ENCODE measurements at regions not wholly inside any gene's neighbourhood (a gene's known extent, or its start where the extent isn't known, plus 50 kb on each side); places are given as distances from the start of the nearest gene placed in this dataset.

DNA sequence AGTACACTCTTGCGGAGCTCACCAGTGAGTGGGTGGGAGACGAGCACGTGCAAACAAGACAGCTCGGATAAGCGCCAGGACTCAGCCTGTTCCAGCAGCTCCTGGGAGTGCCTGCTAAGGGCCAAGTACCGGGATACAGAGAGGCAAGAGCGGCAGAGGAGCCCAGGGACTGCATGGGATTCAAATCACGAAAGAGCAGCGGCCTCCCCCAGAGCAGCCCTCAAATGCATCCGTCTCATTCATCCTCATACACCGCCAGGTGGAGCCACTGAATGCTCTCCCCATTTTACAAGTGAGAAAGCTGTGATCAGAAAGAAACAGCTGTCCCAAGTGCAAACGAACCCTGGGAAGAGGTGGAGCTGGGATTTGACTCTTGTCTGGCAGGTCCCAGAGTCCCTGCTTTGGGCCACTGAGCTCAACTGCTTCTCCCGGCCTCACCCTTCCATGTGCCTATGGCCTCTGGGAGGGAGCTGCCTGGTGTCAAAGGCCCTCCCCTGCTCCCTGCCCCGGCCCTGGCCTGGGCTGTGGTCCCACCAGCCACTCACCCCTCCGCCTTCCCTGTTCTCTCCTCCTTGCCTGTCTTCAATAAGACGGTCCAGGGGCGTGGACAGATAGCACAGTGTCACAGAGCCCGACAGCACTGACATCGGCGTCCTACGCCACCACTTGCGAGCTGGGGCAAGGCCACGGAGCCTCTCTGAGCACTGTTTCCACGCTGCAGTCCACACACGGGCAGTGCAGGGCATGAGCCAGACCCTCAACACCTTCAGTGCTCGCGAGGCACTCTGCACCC lies 72.8 kb upstream of the TAF1B start:
- WGBS, 2 donors (ENCODE audit: low coverage in 1 of 2), result 60% methylated on average over 27 of the region's 27 CpGs; no CpG with 5 or more reads in 1 of the 2 donors
- no peaks in the 10 kb centered on the region for H3K9me3 ChIP-seq
- TF ChIP-seq EP300 (IDR thresholded peaks at IDR 0.05; ENCODE audit: low read depth), result no peak
- TF ChIP-seq, protein P1, sequence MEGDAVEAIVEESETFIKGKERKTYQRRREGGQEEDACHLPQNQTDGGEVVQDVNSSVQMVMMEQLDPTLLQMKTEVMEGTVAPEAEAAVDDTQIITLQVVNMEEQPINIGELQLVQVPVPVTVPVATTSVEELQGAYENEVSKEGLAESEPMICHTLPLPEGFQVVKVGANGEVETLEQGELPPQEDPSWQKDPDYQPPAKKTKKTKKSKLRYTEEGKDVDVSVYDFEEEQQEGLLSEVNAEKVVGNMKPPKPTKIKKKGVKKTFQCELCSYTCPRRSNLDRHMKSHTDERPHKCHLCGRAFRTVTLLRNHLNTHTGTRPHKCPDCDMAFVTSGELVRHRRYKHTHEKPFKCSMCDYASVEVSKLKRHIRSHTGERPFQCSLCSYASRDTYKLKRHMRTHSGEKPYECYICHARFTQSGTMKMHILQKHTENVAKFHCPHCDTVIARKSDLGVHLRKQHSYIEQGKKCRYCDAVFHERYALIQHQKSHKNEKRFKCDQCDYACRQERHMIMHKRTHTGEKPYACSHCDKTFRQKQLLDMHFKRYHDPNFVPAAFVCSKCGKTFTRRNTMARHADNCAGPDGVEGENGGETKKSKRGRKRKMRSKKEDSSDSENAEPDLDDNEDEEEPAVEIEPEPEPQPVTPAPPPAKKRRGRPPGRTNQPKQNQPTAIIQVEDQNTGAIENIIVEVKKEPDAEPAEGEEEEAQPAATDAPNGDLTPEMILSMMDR (IDR thresholded peaks at IDR 0.05), result peak; percentile 56 to 73 (median 69)
- intact Hi-C loops (cut with DNase I; ENCODE audit: low total_unique reads), result no loop called here
- H3K4me1 ChIP-seq, result peaks cover 3 to 29% (median 11%) of the 10 kb centered on the region in 4 donors
- in situ Hi-C loops (cut with MboI; ENCODE audit: low pct_ligation_motif_present in 1 of 4, low pct_unique_long_range_greater_than_20kb in 1 of 4, low sequenced_read_pairs in 3 of 4), result no loop called here
- H3K27ac ChIP-seq, result no peak overlapping the region
- H3K4me3 ChIP-seq, result no peak overlapping the region
- no peaks in the 10 kb centered on the region for H3K36me3 ChIP-seq
- H3K27me3 ChIP-seq, result no peaks in the 10 kb centered on the region
- DNase-seq, result peak; percentile 74

DNA sequence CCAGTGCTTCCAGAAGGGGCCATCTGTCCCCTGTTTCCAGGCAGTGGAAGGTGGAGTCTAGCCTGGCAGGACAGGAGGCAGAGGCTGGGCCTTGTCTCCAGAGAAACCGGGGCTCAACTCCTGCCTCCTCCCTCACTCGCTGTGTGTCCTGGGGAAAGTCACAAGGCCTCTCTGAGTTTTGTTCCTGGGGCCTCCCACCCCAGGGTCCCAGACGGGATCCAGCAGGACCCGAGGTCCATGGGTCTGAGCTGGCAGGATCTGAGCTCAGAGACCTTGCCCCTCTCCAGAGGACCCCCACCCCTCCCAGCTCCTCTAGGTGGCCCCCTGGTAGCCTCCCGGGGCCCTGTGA lies 72.2 kb upstream of the TAF1B start:
- H3K9me3 ChIP-seq, result no peaks in the 10 kb centered on the region
- H3K4me3 ChIP-seq, result no peak overlapping the region
- no peaks in the 10 kb centered on the region for H3K36me3 ChIP-seq
- intact Hi-C loops (cut with DNase I; ENCODE audit: low total_unique reads) (no loop called here), in situ Hi-C loops (cut with MboI; ENCODE audit: low pct_ligation_motif_present in 1 of 4, low pct_unique_long_range_greater_than_20kb in 1 of 4, low sequenced_read_pairs in 3 of 4) (no loop called here)
- H3K27me3 ChIP-seq, result no peaks in the 10 kb centered on the region
- WGBS, 2 donors (ENCODE audit: low coverage in 1 of 2), result 79% methylated on average over 4 of the region's 5 CpGs; no CpG with 5 or more reads in 1 of the 2 donors
- DNase-seq, result no peak
- TF ChIP-seq EP300 (IDR thresholded peaks at IDR 0.05; ENCODE audit: low read depth), result no peak
- no peak for TF ChIP-seq POLR2AphosphoS5 (IDR thresholded peaks at IDR 0.05)
- no peak for TF ChIP-seq POLR2A (IDR thresholded peaks at IDR 0.05)
- TF ChIP-seq, protein P1 (IDR thresholded peaks at IDR 0.05), result no peak
- no peak overlapping the region for H3K27ac ChIP-seq
- H3K4me1 ChIP-seq, result peaks cover 2 to 24% (median 10%) of the 10 kb centered on the region in 4 donors

DNA sequence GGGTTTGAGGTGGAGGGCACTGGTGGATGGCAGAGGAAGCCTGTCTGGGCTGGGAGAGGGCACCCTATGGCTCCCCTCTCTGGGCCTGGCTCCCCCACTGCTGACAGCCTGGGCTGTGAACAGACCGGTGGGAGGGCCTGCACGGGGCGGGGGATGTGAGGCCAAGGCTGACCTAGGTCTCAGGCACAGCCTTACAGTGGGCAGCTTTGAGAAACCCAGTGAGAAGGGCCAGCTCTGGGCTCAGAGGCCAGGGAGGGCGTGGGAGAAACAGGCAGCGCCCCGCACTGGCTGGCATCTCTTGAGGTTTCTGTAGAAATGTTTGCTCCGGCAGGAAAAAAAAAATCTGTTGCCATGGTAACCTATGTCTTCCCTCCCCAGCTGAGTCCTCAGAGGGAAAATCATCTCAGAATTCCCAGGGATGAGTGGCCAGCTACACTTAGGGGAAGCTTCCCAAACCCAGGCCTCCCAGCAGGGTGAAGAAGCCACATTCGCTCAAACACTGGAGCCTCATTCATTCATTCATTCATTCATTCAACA lies 71.7 kb upstream of the TAF1B start:
- Histone ChIP-seq H3K27ac (no peak overlapping the region), H3K27me3 (no peaks in the 10 kb centered on the region), H3K9me3 (no peaks in the 10 kb centered on the region), H3K4me1 (peaks cover 0 to 20% (median 8%) of the 10 kb centered on the region in 4 donors), H3K4me3 (no peak overlapping the region), H3K36me3 (no peaks in the 10 kb centered on the region)
- TF ChIP-seq, protein P1 (IDR thresholded peaks at IDR 0.05), result no peak
- TF ChIP-seq EP300 (IDR thresholded peaks at IDR 0.05; ENCODE audit: low read depth) (no peak), POLR2AphosphoS5 (IDR thresholded peaks at IDR 0.05) (no peak)
- DNase-seq, result no peak
- intact Hi-C loops (cut with DNase I; ENCODE audit: low total_unique reads) (no loop called here), in situ Hi-C loops (cut with MboI; ENCODE audit: low pct_ligation_motif_present in 1 of 4, low pct_unique_long_range_greater_than_20kb in 1 of 4, low sequenced_read_pairs in 3 of 4) (no loop called here)
- WGBS, 2 donors (ENCODE audit: low coverage in 1 of 2), result 74% methylated on average over 7 of the region's 8 CpGs; no CpG with 5 or more reads in 1 of the 2 donors

DNA sequence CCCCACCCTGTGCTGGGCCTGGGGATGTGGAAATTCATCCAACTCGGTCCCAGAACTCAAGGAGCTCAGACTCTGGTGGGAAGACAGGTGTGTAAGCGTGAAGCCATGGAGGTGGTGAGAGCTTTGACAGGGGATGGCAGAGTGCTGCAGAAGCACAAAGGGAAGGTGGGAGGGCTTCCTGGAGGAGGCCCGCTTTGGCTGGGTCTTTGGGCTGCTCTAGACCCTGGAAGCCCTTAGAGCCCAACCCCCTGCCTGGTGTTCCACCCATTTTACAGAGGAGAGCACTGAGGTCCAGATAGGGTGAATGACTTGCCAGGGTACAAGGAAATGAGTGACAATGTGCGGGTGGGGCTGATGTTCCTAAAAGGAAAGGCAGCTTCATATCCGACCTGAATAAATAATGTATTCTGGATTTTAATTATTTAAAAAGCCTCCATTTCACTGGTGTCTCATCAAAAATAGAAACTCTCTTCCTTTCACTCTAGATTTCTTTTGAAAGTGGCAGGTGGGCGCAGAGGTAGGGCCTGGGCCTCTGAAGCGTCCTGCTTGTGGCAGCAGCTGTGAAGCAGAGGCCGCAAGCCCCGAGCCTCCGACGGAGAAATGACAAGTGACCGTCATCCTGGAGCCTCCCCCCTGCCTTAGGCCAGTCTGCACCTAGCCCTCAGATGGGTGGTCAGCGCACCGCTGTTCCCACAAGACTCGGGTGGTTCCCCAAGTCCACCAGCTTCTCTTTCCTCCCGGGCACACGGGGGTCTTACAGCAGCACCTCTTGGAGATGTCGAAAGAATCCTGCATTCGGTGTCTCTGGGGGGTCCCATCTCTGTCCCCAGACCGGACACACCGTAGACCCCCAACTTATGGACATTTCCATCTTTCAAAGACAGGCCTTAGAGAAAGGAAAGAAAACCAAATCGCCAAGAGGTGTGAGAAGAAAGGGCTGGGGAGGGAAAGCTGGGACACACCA lies 71.0 kb upstream of the TAF1B start:
- intact Hi-C loops (cut with DNase I; ENCODE audit: low total_unique reads), result no loop called here
- in situ Hi-C loops (cut with MboI; ENCODE audit: low pct_ligation_motif_present in 1 of 4, low pct_unique_long_range_greater_than_20kb in 1 of 4, low sequenced_read_pairs in 3 of 4), result no loop called here
- DNase-seq, result no peak

More for the DNA sequence above, 71.0 kb upstream of the TAF1B start:
- 86 to 90% methylated on average over 11 to 22 of the region's 22 CpGs for WGBS, 2 donors (ENCODE audit: low coverage in 1 of 2)
- Histone ChIP-seq H3K27me3 (no peaks in the 10 kb centered on the region), H3K36me3 (no peaks in the 10 kb centered on the region), H3K27ac (no peak overlapping the region), H3K9me3 (no peaks in the 10 kb centered on the region), H3K4me1 (peaks cover 0 to 19% (median 8%) of the 10 kb centered on the region in 4 donors), H3K4me3 (no peak overlapping the region)
- no peak for TF ChIP-seq EP300 (IDR thresholded peaks at IDR 0.05; ENCODE audit: low read depth)
- no peak for TF ChIP-seq POLR2AphosphoS5 (IDR thresholded peaks at IDR 0.05)
- no peak for TF ChIP-seq POLR2A (IDR thresholded peaks at IDR 0.05)
- TF ChIP-seq, protein P1 (IDR thresholded peaks at IDR 0.05), result no peak
